Left kidney (tissue), 1 donor: ENCODE measurements at regions not wholly inside any gene's neighbourhood (a gene's known extent, or its start where the extent isn't known, plus 50 kb on each side); places are given as distances from the start of the nearest gene placed in this dataset.

Experiments
- DNase-seq: peaks from one replicate; pipeline ENCODE4 v3.0.0-alpha.2; 2013

DNA sequence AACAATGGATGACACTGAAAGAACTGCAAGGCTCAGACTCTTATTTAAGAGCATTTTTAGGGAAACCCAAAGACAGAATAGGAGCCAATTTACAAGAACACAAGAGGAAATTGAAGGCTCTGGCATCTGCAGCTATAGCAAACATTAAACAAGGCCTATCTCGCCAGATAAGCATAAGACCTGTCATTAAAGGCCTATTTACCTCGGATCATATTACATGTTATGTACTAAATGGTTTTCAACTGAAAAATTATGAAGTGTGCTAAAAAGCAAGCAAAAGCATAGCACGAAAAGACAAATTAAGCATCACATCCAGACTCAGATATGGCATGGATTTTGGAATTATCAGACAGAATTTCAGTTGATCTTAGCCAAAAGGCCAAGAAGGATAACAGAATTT is 617.1 kb downstream of the SQOR start:
- DNase-seq, result no peak

DNA sequence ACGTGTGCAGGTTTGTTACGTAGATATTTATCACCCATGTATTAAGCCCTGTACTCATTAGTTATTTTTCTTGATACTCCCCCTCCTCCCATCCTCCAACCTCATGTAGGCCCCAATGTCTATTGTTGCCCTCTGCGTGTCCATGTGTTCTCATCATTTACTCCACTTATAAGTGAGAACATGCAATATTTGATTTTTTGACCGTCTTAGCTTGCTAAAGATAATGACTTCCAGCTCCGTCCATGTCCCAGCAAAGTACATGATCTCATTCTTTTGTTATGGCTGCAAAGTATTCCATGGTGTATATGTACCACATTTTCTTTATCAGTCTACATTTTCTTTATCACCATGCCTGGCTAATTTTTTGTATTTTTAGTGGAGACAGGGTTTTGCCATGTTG is 623.2 kb downstream of the SQOR start:
- no peak for DNase-seq

DNA sequence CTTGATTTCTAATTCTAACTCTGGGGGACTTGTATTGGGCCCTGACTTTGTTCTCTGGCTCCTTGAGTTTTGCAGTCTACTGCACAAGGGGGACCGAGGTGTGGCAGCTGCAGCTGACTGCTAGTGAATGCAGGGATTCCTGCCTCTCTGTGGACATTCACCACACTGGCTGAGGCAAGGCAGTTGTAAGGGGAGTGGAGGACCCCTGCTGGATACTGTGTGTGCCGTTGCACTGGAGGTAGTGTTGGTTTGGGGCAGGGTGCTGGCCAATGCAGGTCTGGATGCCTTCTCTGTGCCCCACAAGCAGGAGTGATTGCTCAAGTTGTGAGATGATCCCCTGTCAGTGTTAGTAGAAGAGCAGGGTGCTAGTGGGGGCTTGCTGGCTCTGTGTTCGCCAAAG is 626.1 kb downstream of the SQOR start:
- DNase-seq, result no peak

DNA sequence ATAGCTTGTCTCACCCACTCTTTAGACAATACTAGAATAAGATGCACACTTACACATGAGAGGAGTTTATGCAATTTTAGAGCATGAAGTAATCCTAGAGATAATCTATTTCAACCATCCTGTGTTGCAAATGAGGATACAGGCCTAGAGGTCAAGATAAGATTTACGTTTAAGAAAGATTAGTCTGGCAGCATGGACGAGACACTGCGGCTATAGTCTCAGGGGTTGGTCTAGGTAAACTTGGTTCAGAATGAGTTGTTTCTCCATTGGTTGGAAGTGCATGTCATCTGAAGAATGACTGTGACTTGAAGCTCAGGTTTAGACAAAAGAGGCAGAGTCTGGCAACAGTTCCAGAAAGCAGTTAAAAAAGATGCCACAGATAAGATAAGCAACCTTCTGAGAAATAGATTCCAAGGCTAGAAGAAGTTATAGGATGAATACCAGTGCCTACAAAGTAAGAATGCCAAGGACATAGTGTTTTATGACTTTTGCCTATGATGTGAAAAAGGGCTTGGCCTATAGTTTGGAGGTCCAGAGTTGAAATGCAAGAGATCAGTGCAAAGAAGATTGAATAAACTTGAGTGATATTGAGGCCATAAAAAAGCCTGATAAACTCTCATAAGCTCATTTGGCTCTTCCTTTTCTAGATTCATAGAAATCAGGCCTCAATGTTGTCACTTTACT is 631.0 kb downstream of the SQOR start:
- no peak for DNase-seq

DNA sequence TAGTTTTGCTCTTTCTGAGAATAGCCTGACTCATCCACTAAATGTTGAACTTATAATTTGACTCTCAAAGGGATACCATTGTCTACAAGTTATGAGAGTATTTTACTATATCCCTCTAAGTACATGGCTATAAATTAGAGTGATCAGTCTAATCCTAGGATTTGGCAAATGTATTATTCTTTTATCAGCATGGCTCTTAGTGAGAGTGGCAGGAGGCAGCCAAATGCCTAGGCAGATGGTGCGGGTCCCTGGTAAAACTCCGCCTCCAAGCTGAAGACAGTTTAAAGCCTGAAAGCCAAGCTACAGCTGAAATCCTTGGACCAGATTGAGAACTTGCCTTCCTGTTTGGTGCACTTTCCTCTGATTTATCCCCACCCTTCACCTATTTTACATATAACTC is 631.8 kb downstream of the SQOR start:
- no peak for DNase-seq

DNA sequence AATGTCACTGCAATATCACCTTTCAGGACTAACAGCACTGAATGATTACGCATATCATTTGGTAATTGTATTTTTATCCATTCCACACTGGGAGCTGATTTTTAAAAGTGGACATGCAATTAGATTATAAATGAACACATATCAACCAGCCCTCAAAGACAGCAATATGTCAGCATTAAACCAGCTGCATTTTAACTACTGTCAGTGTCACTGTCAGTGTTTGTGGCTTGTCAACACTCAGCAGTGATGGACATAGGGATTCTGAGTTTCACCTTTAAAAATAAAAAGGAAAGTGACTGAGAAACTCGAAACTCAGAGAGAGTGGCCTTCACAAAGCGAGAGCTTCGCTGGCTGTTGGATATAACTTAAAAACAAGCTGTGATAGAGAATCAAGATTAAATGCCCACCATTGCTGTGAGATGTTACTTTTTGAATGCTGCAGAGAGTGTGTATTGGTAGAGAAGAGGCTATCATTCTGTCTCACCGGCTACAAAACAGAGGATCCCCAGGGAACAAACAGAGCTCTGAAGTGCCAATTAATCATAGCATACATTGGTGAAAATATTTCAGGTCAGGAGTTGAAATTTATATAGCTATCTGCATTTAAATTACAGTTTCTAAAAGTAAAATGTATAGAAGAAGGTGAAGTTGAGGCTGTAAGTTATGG is 635.8 kb downstream of the SQOR start:
- no peak for DNase-seq

DNA sequence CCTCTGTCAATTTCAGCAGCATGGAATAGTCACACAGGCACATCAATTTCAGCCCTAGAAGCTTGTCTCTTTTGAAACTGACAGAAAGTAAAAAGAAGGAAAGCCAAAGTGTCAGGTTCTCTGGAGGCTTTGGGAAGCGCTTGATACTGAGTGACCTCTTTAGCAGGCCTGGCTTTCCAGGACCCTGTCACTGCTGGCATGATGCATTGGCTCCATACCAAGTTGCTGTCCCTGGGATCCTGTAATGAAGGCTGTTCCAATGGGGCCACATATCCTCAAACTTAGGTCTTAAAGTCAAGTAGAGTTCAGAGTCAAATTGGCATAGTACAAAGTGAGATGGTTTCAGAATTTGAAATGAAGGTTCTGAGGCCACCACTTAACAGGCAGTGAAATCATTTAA is 640.9 kb downstream of the SQOR start:
- DNase-seq, result no peak

DNA sequence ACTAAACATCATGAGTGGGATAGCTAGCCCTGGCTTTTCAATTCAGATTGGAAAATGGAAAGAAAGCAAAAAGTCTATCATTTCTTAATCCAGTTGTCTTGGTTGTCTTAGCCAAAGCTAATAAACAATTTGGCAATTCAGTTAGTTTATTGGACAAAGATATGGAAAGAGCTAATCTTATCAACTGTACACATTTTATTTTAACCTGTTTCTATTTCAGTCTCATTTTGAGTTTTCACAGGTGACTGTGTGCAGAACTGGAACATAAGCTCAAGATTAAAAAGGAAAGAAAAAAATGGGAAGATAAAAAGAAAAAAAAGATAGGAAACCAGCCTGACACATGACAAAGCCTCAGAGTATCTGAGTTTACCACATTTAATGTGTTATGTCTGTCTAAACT is 642.6 kb downstream of the SQOR start:
- no peak for DNase-seq

DNA sequence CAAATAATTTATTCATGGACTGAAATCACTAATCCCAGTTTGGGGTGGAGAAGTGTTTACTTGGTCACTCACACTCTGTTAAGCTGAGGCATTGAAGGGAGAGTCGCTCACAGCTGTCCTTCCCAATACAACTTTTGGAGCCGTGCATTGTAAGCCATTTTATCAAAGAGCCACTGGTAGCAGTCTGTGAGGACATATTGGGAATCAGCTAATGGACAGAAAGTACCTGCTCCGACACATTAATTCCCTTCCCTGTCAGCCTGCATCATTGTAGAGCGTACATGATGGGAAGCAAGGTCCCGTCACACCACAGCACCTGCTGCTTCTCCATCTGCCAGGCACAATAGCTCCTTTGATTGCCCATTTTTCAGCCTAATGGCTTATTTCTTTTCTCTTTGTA is 643.2 kb downstream of the SQOR start:
- no peak for DNase-seq

DNA sequence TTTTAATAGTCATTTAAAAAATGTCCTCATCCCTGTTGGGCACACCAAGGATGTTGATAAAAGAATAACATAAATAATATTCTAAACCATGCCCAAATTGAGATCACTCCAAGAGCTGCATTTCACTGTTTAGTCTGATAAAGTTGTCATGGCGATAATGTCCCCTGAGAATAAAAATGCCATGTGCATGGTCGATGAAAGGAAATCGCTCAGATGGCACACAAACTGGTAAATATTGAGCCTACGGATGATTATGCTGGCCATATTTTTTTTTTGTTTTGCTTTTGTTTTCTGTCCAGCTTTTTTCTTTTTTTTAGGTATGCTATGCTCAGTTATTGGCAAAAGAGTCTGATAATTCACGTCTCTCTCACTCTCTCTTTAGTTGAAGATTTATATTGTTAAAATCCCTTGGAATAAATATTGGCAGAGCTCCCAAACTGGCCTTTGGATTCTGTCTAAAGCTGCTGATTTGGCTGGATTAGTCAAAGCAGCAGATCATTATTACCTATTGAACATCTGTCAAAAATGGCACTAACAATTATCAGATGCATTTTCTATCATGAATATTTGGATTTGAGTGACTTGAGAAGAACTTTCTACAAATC is 643.8 kb downstream of the SQOR start:
- DNase-seq, result no peak

DNA sequence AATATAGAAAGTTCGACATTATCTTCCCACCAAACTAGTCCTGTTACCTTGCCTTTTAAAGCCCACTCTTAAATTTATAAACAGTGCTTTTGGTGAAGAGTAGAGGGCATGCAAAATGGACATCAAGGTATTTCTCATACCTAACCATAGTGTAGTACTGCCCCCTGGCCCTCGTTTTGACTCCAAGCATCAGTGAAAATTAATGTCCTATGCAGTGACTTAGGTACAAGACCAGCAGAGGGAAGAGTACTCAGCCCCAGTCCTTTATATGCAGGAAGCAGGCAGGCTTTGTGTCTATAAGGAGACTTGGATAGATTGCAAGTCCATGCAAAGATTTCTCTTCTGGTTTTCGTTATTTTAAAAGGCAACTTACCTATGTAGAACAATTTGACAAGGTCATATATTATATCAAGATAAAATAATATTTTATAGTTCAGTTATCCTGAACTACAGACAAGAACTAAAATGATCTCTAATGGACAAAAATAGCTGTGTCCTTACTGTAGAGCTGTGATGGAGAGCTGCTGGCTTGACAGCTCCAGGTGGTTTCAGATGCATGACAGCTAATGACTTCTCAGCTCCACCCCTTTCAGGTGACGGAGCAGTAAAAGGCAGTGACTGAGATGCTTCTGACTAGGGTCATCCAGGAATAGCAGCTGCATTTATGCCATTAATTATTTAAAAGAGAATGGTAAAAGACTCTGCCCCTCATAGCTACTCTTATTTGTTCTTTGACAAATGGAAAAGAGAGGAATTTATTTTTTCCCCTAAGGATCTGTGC is 646.1 kb downstream of the SQOR start:
- no peak for DNase-seq

DNA sequence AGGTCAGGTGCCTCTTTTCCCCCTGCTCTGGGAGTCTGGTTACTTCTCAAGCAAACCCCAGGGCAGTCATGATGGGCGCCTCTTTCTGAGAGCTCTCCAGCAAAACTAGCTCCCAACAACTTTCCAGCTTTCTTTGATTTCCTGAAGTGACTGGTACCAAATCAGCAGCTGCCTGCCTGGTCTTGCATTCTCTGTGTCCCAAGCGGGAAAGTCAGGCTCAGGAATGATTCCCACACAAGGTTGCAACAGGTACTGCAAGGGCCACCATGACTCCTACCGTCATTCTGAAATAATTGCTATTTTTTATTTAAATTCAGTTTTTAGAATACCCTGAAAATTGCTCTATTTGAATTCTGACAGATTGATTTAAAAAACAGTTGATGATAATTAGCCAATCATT is 658.7 kb downstream of the SQOR start:
- DNase-seq, result no peak

DNA sequence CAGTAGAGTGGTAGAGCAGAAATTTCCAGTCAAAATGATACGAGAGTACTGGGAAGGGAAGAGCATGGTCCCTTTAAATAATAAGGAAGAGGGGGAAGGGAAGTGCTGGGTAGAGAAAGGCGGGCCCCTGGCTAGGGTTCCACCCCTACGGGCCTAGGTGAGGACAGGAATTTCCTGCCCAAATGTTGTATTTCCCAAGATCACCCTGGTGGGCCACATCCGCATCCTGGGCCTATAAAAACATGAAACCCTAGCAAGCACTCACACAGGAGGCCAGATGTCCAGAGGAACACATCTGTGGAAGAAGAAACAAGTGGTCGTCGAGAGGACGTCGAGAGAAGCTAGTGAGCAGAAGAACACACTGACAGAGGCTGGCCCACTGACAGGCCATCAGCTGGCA is 661.2 kb downstream of the SQOR start:
- no peak for DNase-seq

DNA sequence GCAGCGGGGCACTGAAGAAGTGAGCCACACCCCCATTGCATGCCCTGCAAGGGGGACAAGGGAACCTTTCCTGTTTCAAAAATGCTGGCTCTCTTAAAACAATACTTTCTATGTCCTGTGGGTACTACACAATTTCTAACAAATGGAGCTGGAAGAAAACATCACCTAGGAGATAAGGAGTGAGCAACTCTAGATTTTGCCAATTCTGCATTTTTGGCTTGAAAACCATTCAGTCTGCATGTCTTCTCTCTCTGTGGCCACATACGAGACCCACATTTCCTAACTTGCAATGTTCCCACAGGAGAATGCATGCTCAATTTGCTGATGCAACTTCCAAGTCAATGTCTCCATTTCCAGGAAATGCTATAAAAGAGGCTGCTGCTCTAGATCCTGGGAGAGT is 662.0 kb downstream of the SQOR start:
- no peak for DNase-seq

DNA sequence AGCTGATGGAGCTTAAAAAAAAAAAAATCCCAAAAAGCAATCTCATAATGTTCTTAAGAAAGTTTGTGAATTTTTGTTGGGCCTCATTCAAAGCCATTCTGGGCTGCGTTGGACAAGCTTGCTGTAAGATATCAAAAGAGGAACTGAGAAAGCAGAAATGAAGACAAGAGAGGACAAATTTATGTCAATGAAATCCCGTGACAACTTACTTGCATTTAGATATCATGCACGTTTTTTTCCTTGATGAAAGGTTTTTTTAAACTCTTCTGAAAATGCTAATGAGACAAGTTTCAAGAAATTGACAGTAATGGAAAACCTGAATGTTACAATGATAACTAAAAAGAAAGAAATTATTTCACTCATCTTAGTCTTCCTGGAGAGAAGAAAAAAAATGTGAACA is 662.9 kb downstream of the SQOR start:
- no peak for DNase-seq

DNA sequence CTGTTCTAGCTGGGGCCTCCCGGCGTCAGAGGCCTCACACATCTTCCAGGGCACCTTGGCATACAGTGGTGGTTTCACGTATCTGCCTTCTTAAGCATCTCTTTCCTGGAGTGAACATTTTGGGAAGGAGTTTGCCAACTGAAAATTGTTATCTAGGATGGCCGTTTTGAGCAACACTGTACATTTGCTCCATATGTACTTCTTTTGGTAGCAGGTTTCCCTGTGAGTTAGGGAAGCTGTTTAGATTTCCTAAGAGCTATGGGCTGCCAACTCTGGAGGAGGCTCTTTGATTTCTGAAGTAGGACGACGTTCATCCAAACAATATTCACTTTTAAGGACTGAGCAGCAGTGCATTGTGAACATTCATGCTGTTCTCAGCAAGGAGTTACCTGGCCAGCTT is 665.9 kb downstream of the SQOR start:
- DNase-seq, result no peak

DNA sequence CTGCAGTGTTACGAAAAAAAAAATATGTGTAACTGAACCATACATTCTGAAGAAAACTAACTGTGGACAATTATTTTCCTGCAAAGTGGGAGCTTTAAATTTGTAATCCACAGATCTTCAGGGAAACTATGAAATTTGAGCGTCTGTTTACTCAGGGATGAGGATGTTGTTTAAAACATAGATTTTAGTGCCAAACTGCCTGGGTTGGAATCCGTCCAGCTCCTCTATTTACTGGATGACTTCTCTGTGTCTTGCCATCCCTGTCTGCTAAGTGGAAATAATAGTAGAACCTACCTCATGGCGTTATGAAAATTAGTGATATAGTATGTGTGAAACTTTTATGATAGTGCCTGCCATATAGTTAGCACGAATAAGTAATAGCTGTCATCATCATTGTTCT is 666.5 kb downstream of the SQOR start:
- no peak for DNase-seq

DNA sequence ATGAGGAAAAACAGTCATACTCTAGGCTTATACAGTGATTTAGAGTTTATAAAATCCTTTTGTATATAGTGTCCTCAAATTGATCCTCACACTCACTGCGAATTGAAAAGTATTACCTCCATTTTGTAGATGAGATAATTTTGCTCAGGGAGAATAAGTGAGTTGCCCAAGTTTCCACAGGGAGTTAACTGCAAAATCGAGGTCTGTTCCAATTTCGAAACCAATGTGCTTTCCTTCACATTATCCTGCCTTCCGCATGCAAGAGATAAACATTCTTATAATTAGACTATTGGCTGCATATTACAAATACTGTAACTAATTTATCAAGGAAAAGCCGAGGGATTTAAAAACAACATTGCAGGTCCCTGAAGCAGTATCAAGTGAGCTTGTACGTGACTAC is 667.0 kb downstream of the SQOR start:
- DNase-seq, result no peak

DNA sequence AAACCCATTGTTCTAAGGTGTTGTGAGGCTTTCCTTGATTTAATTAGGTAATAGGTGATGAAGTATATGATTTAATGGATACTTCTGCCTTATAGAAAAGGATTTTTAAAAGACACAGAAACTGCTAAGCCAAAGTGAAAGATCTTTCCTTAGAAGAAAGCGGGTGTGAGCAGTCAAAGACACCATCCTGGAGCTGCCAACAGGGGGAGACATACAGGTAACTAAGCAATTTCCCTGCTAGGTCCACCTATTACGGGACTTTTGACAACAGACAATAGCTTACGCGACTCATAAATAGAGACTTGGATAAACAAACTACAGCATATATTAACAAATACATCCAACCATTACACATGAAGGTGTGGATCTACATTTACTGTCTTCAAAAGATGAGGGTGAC is 669.5 kb downstream of the SQOR start:
- no peak for DNase-seq

DNA sequence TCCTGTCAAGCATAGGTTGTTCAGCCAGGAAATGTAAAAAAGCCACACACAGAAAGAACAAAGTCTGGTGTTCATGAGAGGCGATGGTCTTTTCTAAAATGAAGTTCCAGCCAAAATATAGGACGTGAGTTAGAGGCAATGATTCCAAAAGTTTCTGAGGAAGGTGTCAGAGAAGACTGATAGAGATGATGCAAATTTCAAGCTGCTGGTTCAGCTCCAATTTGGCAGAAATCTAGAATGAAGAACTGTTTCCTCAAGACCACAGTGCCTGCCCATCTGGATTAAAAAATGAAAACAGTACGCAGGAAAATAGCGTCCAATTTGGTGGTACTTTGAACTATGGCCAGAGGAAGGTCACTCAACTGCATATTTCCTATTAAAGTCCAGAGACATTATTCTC is 672.9 kb downstream of the SQOR start:
- no peak for DNase-seq

DNA sequence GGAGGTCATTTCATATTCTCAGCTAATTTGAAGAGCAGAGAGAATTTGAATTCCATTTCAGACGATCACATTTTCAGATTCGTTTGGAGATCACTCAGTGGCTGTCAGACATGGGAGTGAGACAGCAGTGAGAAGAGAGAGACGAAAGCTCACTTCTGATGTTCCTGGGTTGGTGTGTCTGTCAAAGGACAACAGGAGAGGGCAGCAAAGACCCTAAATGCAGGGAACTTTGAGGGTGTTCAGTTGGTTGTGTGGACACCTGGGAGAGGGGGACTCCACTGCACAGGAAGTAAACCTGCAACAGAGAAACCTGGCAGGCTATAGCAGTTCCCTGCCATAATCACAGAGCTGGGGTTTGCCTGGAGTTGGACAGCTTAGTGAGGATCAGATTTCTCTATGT is 675.1 kb downstream of the SQOR start:
- no peak for DNase-seq

DNA sequence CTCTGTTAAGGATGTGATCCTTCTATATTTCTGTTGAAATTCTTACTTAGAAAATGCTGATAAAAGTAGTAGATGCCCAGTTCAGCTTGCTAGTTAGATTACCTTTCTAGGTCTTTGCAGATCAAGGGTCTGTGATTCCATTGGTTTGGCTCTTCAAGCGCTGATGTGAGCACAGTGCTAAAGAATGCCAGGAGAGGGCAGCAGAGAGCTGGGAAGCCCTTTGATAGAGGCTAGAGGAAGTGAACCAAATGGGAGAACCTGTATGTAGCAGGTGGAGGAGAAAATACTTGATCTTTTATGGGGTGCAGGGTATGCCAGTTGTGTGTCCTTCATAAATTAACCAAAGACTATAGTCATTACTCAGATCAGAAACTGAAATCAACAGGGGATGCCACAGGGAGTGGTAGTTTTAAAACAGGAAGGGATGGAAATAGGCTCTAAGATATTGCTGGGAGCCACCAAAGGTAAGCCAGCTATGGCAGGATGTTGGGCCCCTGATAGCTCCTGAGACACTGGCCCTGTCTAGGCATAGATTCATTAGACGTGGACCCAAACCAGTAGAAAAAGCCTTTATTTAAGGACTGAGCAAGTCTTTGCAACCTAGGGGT is 677.4 kb downstream of the SQOR start:
- peak; percentile 85 for DNase-seq

DNA sequence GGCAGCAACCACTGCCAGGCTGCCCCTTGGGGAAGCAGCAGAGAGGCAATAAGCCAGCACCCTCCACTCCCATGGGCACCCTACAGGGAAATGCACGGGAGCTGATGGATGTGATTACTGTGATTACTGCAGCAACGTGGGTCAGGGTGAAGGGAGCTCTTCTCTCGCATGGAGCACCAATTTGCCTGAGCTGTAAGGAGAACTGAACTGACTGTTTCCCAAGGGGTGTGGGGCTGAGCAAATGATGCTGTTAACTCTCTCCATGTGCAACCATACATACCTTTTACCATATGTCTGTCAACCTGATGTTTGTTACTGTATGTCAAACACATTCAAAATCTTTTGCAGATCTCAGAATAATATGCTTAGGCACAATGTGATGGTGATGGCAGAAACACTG is 680.6 kb downstream of the SQOR start:
- no peak for DNase-seq
